ENCODE measurements at regions not wholly inside any gene's neighbourhood (a gene's known extent, or its start where the extent isn't known, plus 50 kb on each side); places are given as distances from the start of the nearest gene placed in this dataset.

DNA sequence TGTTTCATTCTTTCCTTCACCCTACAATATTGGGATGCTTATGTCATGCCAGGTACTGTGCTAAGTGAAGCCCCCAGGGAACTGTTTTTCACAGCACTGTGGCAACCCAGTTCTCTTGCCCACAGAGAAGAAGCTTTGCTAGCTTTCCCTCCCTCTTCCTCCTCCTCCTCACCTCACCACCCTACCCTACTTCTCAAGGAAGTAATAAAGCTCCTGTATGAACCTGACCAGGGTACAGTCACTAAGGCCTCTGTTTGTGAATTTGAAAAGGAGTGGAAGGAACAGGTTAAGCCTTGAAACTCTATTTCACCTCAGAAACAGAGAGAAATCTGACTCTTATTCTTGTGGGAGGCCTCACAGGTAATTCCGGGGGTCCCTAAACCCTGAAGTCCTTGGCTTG lies 219.4 kb upstream of the RADX start:
- TF ChIP-seq EZH2 (IDR thresholded peaks at IDR 0.05; ENCODE audit: low read length), result no peak
- TF ChIP-seq, protein P1, sequence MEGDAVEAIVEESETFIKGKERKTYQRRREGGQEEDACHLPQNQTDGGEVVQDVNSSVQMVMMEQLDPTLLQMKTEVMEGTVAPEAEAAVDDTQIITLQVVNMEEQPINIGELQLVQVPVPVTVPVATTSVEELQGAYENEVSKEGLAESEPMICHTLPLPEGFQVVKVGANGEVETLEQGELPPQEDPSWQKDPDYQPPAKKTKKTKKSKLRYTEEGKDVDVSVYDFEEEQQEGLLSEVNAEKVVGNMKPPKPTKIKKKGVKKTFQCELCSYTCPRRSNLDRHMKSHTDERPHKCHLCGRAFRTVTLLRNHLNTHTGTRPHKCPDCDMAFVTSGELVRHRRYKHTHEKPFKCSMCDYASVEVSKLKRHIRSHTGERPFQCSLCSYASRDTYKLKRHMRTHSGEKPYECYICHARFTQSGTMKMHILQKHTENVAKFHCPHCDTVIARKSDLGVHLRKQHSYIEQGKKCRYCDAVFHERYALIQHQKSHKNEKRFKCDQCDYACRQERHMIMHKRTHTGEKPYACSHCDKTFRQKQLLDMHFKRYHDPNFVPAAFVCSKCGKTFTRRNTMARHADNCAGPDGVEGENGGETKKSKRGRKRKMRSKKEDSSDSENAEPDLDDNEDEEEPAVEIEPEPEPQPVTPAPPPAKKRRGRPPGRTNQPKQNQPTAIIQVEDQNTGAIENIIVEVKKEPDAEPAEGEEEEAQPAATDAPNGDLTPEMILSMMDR (optimal IDR thresholded peaks at IDR 0.05 in 1 of 3, IDR thresholded peaks at IDR 0.05 in 1 of 3, conservative IDR thresholded peaks at IDR 0.05 in 1 of 3; ENCODE audit: extremely low read depth in 1 of 3, insufficient read depth in 2 of 3, low read length in 3 of 3), result no peak
- no peaks in the 10 kb centered on the region for H3K79me2 ChIP-seq (ENCODE audit: control insufficient read depth, insufficient read depth, low read length)
- no peaks in the 10 kb centered on the region for H3K36me3 ChIP-seq (ENCODE audit: control insufficient read depth in 2 of 2, extremely low read depth in 1 of 2, insufficient read depth in 2 of 2, low read length in 2 of 2)
- DNase-seq (ENCODE audit: low read depth, low spot score) (no peak), FAIRE-seq (no peak)
- dilution Hi-C loops (cut with MboI; ENCODE audit: extremely low pct_ligation_motif_present, low sequenced_read_pairs), result no loop called here
- no peaks in the 10 kb centered on the region for H4K20me1 ChIP-seq (ENCODE audit: control insufficient read depth, extremely low read depth, insufficient read depth, low read length)
- H2AFZ ChIP-seq (ENCODE audit: control insufficient read depth, low read length), result no peak overlapping the region
- H3K9ac ChIP-seq (ENCODE audit: control insufficient read depth, extremely low read depth, insufficient read depth, low read length), result no peak overlapping the region
- no peaks in the 10 kb centered on the region for H3K9me3 ChIP-seq (ENCODE audit: control insufficient read depth, low read depth, low read length)
- H3K9me1 ChIP-seq (ENCODE audit: control insufficient read depth, extremely low read depth, insufficient read depth, low read length), result no peaks in the 10 kb centered on the region
- no peak overlapping the region for H3K27ac ChIP-seq (ENCODE audit: control insufficient read depth, insufficient read depth, low read length)
- H3K4me2 ChIP-seq (ENCODE audit: control insufficient read depth, extremely low read depth, insufficient read depth, low read depth, low read length), result no peak overlapping the region
- no peaks in the 10 kb centered on the region for H3K4me1 ChIP-seq (ENCODE audit: control insufficient read depth, extremely low read depth, insufficient read depth, low read length)
- no peak overlapping the region for H3K4me3 ChIP-seq (ENCODE audit: control insufficient read depth in 2 of 3, extremely low read depth in 1 of 3, insufficient read depth in 2 of 3, low read depth in 1 of 3, low read length in 3 of 3)
- no peaks in the 10 kb centered on the region for H3K27me3 ChIP-seq (ENCODE audit: control insufficient read depth, extremely low read depth, insufficient read depth, low read length)

DNA sequence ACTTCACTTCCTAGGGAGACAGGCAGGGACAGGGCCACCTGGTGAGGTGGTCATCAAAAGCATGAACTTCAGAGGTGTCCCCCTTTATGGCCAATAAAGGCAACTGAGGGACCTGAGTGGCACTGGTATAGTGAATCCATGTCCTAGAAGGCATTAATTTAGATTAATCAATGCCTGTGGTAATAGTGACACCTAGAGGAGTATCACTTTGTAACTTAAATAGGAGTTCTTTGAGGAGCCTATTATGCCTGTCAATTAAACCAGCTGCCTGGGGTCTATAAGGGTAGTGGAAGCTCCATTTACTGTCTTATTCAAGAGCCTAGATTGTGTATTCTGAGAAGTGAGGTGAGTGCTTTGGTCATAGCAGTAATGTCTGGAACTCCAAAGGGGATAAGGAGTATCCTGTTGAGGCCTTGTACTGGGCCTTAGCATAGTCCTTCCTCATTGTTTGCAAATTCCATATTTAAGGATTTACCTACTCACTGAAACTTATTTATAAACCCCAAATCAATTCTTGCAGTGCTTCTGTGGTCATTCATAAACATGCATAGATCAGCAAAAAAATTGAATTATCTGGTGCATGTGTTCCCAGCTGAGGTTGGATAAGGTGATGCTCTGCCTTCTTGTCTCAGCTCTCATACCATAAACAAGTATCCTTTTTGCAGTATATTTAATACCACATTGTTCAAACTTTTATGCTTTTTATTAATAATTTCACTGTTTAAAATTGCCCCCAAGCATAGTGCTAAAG lies 213.8 kb upstream of the RADX start:
- no peak overlapping the region for H3K4me3 ChIP-seq (ENCODE audit: control insufficient read depth in 2 of 3, extremely low read depth in 1 of 3, insufficient read depth in 2 of 3, low read depth in 1 of 3, low read length in 3 of 3)
- H4K20me1 ChIP-seq (ENCODE audit: control insufficient read depth, extremely low read depth, insufficient read depth, low read length), result no peaks in the 10 kb centered on the region
- H3K9me1 ChIP-seq (ENCODE audit: control insufficient read depth, extremely low read depth, insufficient read depth, low read length), result no peaks in the 10 kb centered on the region
- H3K79me2 ChIP-seq (ENCODE audit: control insufficient read depth, insufficient read depth, low read length), result no peaks in the 10 kb centered on the region
- no peak overlapping the region for H3K9ac ChIP-seq (ENCODE audit: control insufficient read depth, extremely low read depth, insufficient read depth, low read length)
- dilution Hi-C loops (cut with MboI; ENCODE audit: extremely low pct_ligation_motif_present, low sequenced_read_pairs), result no loop called here
- no peak for TF ChIP-seq EZH2 (IDR thresholded peaks at IDR 0.05; ENCODE audit: low read length)
- TF ChIP-seq, protein P1 (optimal IDR thresholded peaks at IDR 0.05 in 1 of 3, IDR thresholded peaks at IDR 0.05 in 1 of 3, conservative IDR thresholded peaks at IDR 0.05 in 1 of 3; ENCODE audit: extremely low read depth in 1 of 3, insufficient read depth in 2 of 3, low read length in 3 of 3), result peak in 2 of 3 experiments; percentile 28 to 32
- H3K27me3 ChIP-seq (ENCODE audit: control insufficient read depth, extremely low read depth, insufficient read depth, low read length), result no peaks in the 10 kb centered on the region
- no peak for DNase-seq (ENCODE audit: low read depth, low spot score)
- H3K27ac ChIP-seq (ENCODE audit: control insufficient read depth, insufficient read depth, low read length), result no peak overlapping the region
- no peaks in the 10 kb centered on the region for H3K36me3 ChIP-seq (ENCODE audit: control insufficient read depth in 2 of 2, extremely low read depth in 1 of 2, insufficient read depth in 2 of 2, low read length in 2 of 2)
- H3K4me2 ChIP-seq (ENCODE audit: control insufficient read depth, extremely low read depth, insufficient read depth, low read depth, low read length), result no peak overlapping the region
- H3K9me3 ChIP-seq (ENCODE audit: control insufficient read depth, low read depth, low read length), result no peaks in the 10 kb centered on the region
- H2AFZ ChIP-seq (ENCODE audit: control insufficient read depth, low read length), result no peak overlapping the region
- H3K4me1 ChIP-seq (ENCODE audit: control insufficient read depth, extremely low read depth, insufficient read depth, low read length), result no peaks in the 10 kb centered on the region
- FAIRE-seq, result no peak
